ENCODE measurements at regions not wholly inside any gene's neighbourhood (a gene's known extent, or its start where the extent isn't known, plus 50 kb on each side); places are given as distances from the start of the nearest gene placed in this dataset.
A peak's percentile ranks its signal among the peaks of the same experiment; 100 is the strongest.
"Not testable (repeated sequence)": the region's sequence is repeated elsewhere in the genome, so short reads cannot be mapped to it uniquely, and the experiment has no call there.

DNA sequence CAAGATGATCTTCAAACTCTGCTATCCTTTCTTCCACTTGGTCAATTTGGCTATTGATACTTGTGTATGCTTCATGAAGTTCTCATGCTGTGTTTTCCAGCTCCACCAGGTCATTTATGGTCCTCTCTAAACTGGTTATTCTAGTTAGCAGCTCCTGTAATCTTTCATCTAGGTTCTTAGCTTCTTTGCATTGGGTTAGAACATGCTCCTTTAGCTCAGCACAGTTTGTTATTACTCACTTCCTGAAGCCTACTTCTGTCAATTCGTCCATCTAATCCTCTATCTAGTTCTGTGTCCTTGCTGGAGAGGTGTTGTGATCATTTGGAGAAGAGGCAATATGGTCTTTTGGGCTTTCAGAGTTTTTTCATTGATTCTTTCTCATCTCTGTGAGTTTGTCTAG, 430.2 kb upstream of the ACVR2A start:
- DNase-seq: not testable (repeated sequence)

- DNase-seq: no peak
Observed at GRCh38 chr2:147408357-147408756, 436.5 kb upstream of the ACVR2A start.

- no peak for DNase-seq
Observed at GRCh38 chr2:147405651-147406050, 439.2 kb upstream of the ACVR2A start.

GRCh38 chr2:147398996-147399395, 445.8 kb upstream of the ACVR2A start:
- DNase-seq: peak; percentile 41

DNA sequence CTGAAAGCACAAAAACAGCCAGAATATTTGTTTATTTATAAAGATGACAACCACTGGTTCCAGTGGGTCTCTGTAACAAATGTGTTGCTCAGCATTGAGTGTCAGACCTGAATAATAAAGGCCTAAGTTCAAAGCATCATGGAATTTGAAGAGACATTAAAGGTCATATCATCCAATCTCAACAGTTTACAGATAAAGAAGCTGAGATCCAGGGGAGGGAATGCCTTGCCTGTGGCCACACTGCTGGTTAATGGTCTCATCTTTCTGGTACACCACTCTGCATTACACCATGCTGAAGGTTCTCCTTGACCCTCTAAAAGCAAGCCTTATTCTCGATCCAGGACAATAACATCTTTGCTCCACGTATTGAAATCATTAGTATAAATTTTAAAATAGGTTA, 446.5 kb upstream of the ACVR2A start:
- DNase-seq: no peak

GRCh38 chr2:147396890-147397289, 447.9 kb upstream of the ACVR2A start:
- DNase-seq: no peak

DNA sequence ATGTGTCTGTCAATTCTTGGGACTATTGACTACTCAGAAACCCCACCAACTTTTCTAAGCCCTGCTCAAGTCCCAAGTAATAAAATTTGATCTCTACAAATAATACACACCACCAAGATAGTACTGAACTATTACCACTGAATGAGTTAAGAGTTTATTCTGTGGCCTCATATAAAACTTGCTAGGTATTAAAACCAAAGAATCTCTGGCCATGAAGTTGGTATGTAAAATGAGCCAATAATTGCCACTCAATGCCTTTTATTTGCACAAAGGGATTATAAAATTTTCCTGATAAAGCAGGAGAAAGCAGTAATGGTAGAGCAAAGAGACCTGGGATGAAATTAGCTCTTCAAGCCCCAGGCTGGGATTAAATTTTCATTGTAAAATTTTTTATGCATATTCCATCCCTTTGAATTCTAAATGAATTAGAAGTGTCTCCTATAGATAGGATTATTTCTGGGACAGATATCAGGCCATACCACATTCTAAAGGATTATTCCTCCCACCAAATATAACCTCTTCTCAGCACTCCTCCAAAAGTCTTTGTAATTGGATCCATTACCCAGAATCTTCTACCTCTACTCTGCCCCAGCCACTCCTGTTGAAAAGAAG, 450.5 kb upstream of the ACVR2A start:
- DNase-seq: no peak

GRCh38 chr2:147392180-147392579, 452.6 kb upstream of the ACVR2A start:
- DNase-seq: no peak

GRCh38 chr2:147390475-147390874, 454.4 kb upstream of the ACVR2A start:
- DNase-seq: no peak

GRCh38 chr2:147389218-147389617, 455.6 kb upstream of the ACVR2A start:
- DNase-seq: no peak

DNA sequence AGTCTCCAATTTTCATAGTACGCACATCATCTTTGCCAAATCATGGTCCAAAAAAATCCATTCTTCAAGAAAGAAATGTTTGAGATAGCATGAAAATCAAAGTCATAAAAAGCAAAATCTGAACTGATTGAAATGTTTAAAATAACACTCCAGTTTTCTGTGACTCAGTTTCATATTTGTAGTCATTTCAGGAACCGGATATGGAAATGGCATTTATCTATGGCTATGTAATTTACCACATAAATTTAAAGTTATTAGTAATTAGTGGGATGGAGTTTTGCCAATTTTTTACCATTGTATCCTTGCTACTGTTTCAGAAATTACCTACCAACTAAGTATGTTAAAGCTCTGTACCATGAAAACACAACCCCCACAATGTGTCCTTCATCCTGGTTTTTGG, 456.6 kb upstream of the ACVR2A start:
- DNase-seq: no peak

GRCh38 chr2:147386284-147386683, 458.5 kb upstream of the ACVR2A start:
- DNase-seq: no peak

GRCh38 chr2:147385600-147385999, 459.2 kb upstream of the ACVR2A start:
- no peak for DNase-seq

DNA sequence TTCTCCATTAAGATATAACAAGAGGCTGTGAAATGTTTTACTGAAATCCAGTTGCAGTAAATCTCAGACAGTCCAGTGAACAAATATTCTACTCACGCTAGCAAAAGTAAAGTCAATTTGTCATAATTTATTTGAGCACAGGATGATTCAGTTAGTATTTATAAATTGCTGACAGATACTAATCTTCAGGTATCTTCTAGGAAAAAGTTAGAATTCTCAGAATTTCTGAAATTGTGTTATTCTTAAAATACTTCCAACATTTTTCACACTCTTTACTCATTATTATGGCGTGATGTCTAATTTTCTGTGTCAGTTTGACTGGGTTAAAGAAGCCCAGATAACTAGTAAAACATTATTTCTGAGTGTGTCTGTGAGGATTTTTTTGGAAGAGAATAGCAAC, 460.2 kb upstream of the ACVR2A start:
- DNase-seq: no peak

DNA sequence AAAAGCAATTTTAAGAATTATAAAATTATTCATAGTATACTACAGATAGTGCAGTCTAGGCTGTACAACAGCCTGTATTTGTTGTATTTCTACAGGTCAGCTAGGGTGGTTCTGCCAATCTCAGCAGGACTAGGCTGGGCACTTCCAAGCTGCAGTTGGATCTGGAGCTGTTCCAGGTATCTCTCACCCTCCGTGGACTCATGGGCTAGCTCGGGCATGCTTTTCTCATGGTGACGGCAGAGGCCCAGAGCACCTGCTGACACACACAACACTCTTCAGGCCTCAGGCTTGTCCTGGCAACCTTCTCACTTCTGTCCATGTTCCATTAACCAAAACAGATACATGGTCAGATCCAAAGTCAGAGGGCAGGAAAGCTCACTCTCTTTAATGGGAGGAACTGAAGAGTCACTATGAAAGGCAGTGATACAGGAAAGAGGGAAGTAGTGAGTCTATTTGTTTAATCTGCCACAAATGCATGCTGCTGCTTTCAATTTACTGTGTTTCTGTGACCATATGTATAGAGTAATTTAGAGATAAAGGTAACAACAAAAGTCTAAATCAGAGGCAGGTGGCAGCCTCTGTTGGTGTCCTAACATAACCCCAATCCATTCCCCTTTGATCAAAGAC, 462.4 kb upstream of the ACVR2A start:
- DNase-seq: no peak

DNA sequence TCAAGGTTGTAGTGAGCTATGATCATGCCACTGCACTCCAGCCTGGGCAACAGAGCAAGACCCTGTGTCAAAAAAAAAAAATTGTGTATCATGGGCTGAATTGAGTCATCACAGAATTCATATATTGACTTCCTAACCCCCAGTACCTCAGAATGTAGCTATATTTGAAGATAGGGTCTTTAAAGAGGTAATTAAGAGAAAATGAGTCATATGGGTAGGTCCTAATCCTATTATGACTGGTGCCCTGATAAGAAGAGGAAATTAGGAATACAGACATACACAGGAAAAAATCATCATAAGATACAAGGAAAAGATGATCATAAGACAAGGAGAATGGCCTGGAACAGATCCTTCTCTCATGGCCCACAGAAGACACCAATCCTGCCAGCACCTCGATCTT, 466.4 kb upstream of the ACVR2A start:
- no peak for DNase-seq

- DNase-seq: peak; percentile 9
Observed at GRCh38 chr2:147375073-147375472, 469.8 kb upstream of the ACVR2A start.

- DNase-seq: peak; percentile 85
Observed at GRCh38 chr2:147374423-147374811, 470.4 kb upstream of the ACVR2A start.

DNA sequence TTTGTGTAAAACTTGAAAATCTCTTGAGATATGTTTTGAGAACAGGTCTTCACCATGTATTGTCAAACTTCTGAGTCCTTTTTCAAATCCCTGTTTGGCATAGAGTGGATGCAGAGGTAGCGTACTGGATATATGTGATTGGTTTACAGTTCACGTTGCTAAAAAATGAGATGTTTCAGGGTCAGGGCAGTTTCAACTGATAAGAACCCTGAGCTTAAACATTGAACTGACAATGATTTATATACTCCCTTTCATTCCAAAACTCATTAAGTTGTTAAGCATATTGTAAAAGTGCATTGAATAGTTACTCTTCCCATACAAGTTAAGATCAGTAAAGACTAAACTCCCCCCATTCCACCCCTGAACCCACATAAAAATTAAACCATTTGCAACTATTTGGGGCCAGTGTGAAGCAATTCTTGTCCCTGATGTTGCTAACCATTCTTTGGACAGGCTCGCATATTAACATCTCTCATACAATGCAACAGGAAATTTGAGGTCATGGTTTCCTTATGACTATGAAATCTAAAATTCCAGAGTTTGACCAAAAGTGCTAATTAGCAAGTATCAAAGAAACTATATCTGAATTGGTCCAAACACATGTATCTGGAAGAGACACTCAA, 470.9 kb upstream of the ACVR2A start:
- DNase-seq: peak; percentile 85

GRCh38 chr2:147368306-147368705, 476.5 kb upstream of the ACVR2A start:
- DNase-seq: no peak

DNA sequence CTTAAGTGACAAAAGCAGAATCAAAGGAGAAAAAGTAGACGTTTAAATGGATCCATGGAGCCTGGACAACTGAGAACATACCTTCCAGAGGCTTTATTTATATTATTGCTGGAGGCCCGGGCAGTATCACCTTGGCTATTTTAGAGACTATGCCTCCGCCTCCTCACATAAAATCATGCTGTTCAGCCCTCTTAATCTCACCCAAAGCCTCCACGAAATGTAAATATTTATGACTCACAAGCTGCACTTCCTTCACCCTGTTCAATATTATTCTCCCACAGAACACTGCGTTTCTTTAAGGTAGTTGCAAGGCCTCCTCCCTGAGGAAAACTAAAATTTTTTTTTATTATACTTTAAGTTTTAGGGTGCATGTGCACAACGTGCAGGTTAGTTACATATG, 478.6 kb upstream of the ACVR2A start:
- DNase-seq: no peak

- no peak for DNase-seq
Observed at GRCh38 chr2:147365622-147366021, 479.2 kb upstream of the ACVR2A start.

- DNase-seq: no peak
Observed at GRCh38 chr2:147364597-147364996, 480.2 kb upstream of the ACVR2A start.

DNA sequence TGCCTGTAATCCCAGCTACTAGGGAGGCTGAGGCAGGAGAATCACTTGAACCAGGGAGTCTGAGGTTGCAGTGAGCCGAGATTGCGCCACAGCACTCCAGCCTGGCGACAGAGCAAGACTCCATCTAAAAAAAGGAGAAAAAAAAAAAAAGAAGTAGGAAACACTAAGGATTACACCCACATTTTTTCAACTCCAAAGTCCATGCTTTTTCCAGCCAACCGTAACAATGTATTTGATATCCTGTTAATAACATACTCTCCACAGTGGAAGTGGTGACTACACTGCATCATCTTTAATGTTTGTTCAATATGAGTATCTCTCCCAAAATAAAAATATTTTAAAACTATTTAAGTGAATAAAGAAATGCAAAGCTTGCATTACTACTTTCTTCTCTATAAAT, 481.6 kb upstream of the ACVR2A start:
- DNase-seq: no peak

All from skin of body (tissue), 1 donor.